Uterus (tissue), 3 donors: ENCODE measurements at regions not wholly inside any gene's neighbourhood (a gene's known extent, or its start where the extent isn't known, plus 50 kb on each side); places are given as distances from the start of the nearest gene placed in this dataset.

Source experiments
- DNase-seq, 2 donors: peaks; one replicate each; pipeline ENCODE4 v3.0.0-alpha.2; 2019 to 2020
- H3K27ac ChIP-seq, 2 donors: fragments of 200-600 bp; sonication (generic); 1 replicate in 1 of 2; 2 replicates in 1 of 2; pipeline ENCODE4 v1.5.1; 2016 to 2018
- H3K27me3 ChIP-seq, 2 donors: fragments of 200-600 bp; sonication (generic); one replicate each; pipeline ENCODE4 v1.5.1; 2018 to 2019; ENCODE audit warnings: control low read depth in 1 of 2
- H3K36me3 ChIP-seq, 2 donors: fragments of 200-600 bp; sonication (generic); one replicate each; pipeline ENCODE4 v1.5.1; 2019; ENCODE audit warnings: control low read depth in 1 of 2
- H3K4me1 ChIP-seq, 2 donors: fragments of 200-600 bp; sonication (generic); one replicate each; pipeline ENCODE4 v1.5.1; 2018 to 2019; ENCODE audit warnings: control low read depth in 1 of 2
- H3K4me3 ChIP-seq, 2 donors: fragments of 200-600 bp; sonication (generic); 1 replicate in 1 of 2; 2 replicates in 1 of 2; pipeline ENCODE4 v1.5.1; 2018 to 2019; ENCODE audit warnings: mild to moderate bottlenecking in 1 of 2
- H3K9me3 ChIP-seq, 2 donors: fragments of 200-600 bp; sonication (generic); one replicate each; pipeline ENCODE4 v1.5.1; 2019; ENCODE audit warnings: control low read depth in 1 of 2
- POLR2A ChIP-seq, 2 donors: fragments of 450-650 bp; IDR thresholded peaks; one replicate each; pipeline ENCODE4 v1.6.1; 2016; ENCODE audit warnings: antibody characterized with exemption in 2 of 2, mild to moderate bottlenecking in 1 of 2, moderate library complexity in 1 of 2
- intact Hi-C: fragments of 100-400 bp; cut with DNase I; formaldehyde crosslinking; loops from one replicate; pipeline ENCODE4 v1.15.1; 2023; ENCODE audit warnings: low total_unique reads
- TF ChIP-seq, protein P1 (sequence below), 4 experiments: fragments of 200-600 bp in 2 of 4; fragments of 450-650 bp in 2 of 4; sonication (generic) in 2 of 4; IDR thresholded peaks; one replicate each; pipeline ENCODE4 v1.5.1; 2016 to 2019; ENCODE audit warnings: antibody characterized with exemption in 4 of 4, mild to moderate bottlenecking in 2 of 4, moderate library complexity in 1 of 4
- donor health status: DM: yes; HTN: yes; CAD: no.

- Histone ChIP-seq H3K36me3 (no peaks in the 10 kb centered on the region), H3K4me1 (no peaks in the 10 kb centered on the region), H3K27ac (no peak overlapping the region), H3K9me3 (no peaks in the 10 kb centered on the region), H3K4me3 (no peak overlapping the region), H3K27me3 (no peaks in the 10 kb centered on the region)
- TF ChIP-seq, protein P1, sequence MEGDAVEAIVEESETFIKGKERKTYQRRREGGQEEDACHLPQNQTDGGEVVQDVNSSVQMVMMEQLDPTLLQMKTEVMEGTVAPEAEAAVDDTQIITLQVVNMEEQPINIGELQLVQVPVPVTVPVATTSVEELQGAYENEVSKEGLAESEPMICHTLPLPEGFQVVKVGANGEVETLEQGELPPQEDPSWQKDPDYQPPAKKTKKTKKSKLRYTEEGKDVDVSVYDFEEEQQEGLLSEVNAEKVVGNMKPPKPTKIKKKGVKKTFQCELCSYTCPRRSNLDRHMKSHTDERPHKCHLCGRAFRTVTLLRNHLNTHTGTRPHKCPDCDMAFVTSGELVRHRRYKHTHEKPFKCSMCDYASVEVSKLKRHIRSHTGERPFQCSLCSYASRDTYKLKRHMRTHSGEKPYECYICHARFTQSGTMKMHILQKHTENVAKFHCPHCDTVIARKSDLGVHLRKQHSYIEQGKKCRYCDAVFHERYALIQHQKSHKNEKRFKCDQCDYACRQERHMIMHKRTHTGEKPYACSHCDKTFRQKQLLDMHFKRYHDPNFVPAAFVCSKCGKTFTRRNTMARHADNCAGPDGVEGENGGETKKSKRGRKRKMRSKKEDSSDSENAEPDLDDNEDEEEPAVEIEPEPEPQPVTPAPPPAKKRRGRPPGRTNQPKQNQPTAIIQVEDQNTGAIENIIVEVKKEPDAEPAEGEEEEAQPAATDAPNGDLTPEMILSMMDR (IDR thresholded peaks at IDR 0.05), result no peak
- TF ChIP-seq POLR2A (IDR thresholded peaks at IDR 0.05), result no peak
- intact Hi-C loops, result no loop called here
- no peak for DNase-seq
Observed at GRCh38 chr2:109061736-109062135, 67.3 kb upstream of the SH3RF3 start.

DNA sequence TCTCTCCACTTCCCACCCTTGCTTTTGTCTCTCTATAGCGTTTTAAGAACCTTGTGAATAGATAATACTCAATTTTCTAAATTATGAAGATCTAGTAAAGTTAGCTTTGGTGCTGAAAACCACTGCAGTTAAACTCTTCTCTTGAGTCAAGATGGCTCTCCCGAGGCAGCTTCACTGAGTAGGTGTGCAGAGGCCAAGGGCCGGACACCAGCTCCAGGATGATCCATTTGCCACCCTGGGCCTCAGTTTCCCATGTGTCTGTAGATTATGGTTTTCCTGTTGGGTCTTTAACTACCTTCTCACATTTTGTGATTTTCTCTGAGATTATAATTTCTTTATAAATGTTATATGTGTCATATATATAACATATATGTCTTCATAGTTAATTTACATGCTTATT lies 68.5 kb upstream of the SH3RF3 start:
- Histone ChIP-seq H3K27ac (no peak overlapping the region), H3K4me3 (no peak overlapping the region), H3K36me3 (no peaks in the 10 kb centered on the region), H3K27me3 (no peaks in the 10 kb centered on the region), H3K4me1 (no peaks in the 10 kb centered on the region), H3K9me3 (no peaks in the 10 kb centered on the region)
- DNase-seq, result no peak
- no peak for TF ChIP-seq POLR2A (IDR thresholded peaks at IDR 0.05)
- intact Hi-C loops, result no loop called here

GRCh38 chr2:109059474-109060165 lies 69.4 kb upstream of the SH3RF3 start:
- no peaks in the 10 kb centered on the region for H3K27me3 ChIP-seq
- no peaks in the 10 kb centered on the region for H3K4me1 ChIP-seq
- intact Hi-C loops, result no loop called here
- H3K27ac ChIP-seq, result no peak overlapping the region
- no peak for DNase-seq
- no peaks in the 10 kb centered on the region for H3K9me3 ChIP-seq
- TF ChIP-seq, protein P1 (IDR thresholded peaks at IDR 0.05), result no peak
- TF ChIP-seq POLR2A (IDR thresholded peaks at IDR 0.05), result no peak
- H3K36me3 ChIP-seq, result no peaks in the 10 kb centered on the region
- no peak overlapping the region for H3K4me3 ChIP-seq

- no peak for DNase-seq
- no peak for TF ChIP-seq POLR2A (IDR thresholded peaks at IDR 0.05)
- TF ChIP-seq, protein P1 (IDR thresholded peaks at IDR 0.05), result no peak
- H3K4me1 ChIP-seq, result no peaks in the 10 kb centered on the region
- intact Hi-C loops, result no loop called here
- H3K27ac ChIP-seq, result no peak overlapping the region
- no peaks in the 10 kb centered on the region for H3K27me3 ChIP-seq
- no peaks in the 10 kb centered on the region for H3K36me3 ChIP-seq
- H3K9me3 ChIP-seq, result no peaks in the 10 kb centered on the region
- H3K4me3 ChIP-seq, result no peak overlapping the region
Observed at GRCh38 chr2:109058802-109059201, 69.8 kb upstream of the EDAR start.

GRCh38 chr2:109058191-109058632 lies 69.2 kb upstream of the EDAR start:
- intact Hi-C loops, result no loop called here
- Histone ChIP-seq H3K36me3 (no peaks in the 10 kb centered on the region), H3K27ac (no peak overlapping the region), H3K9me3 (no peaks in the 10 kb centered on the region), H3K4me1 (no peaks in the 10 kb centered on the region), H3K4me3 (no peak overlapping the region), H3K27me3 (no peaks in the 10 kb centered on the region)
- no peak for DNase-seq
- TF ChIP-seq, protein P1 (IDR thresholded peaks at IDR 0.05), result no peak
- TF ChIP-seq POLR2A (IDR thresholded peaks at IDR 0.05), result no peak
